SK-N-SH treated with all-trans-retinoic acid at 6 μM for 48 hours (cell line): ENCODE measurements at regions not wholly inside any gene's neighbourhood (a gene's known extent, or its start where the extent isn't known, plus 50 kb on each side); places are given as distances from the start of the nearest gene placed in this dataset.

Experiments used
- GLIS3 ChIP-seq: fragments of 250-450 bp; sonication (Bioruptor Pico); IDR thresholded peaks from 2 replicates; pipeline ENCODE4 v1.5.0; 2020; ENCODE audit warnings: mild to moderate bottlenecking, moderate library complexity
- ISL1 ChIP-seq: fragments of 250-450 bp; sonication (Bioruptor Pico); IDR thresholded peaks from 2 replicates; pipeline ENCODE4 v2.1.2; 2022; ENCODE audit warnings: mild to moderate bottlenecking, moderate library complexity
- SNAI2 ChIP-seq: fragments of 250-450 bp; sonication (Bioruptor Pico); IDR thresholded peaks from 2 replicates; pipeline ENCODE4 v1.5.0; 2020; ENCODE audit warnings: mild to moderate bottlenecking, moderate library complexity
- TOX ChIP-seq: fragments of 250-450 bp; sonication (Bioruptor Pico); IDR thresholded peaks from 2 replicates; pipeline ENCODE4 v1.8.0; 2021; ENCODE audit warnings: mild to moderate bottlenecking, moderate library complexity, borderline replicate concordance
- ZC3H10 ChIP-seq: fragments of 250-450 bp; sonication (Bioruptor Pico); IDR thresholded peaks from 2 replicates; pipeline ENCODE4 v1.5.1; 2021; ENCODE audit warnings: mild to moderate bottlenecking, moderate library complexity
- ZFP30 ChIP-seq: fragments of 450-650 bp; formaldehyde crosslinking; IDR thresholded peaks from 2 replicates; pipeline ENCODE4 v1.5.0; 2022; ENCODE audit warnings: mild to moderate bottlenecking, moderate library complexity
- ZNF70 ChIP-seq: fragments of 450-650 bp; formaldehyde crosslinking; IDR thresholded peaks from 2 replicates; pipeline ENCODE4 v1.5.0; 2020; ENCODE audit warnings: mild to moderate bottlenecking, moderate library complexity
- TF ChIP-seq, protein P1 (sequence below): fragments of 250-450 bp; sonication (Bioruptor Pico); IDR thresholded peaks from 2 replicates; pipeline ENCODE4 v1.5.1; 2020; ENCODE audit warnings: low read depth, mild to moderate bottlenecking, moderate library complexity

DNA sequence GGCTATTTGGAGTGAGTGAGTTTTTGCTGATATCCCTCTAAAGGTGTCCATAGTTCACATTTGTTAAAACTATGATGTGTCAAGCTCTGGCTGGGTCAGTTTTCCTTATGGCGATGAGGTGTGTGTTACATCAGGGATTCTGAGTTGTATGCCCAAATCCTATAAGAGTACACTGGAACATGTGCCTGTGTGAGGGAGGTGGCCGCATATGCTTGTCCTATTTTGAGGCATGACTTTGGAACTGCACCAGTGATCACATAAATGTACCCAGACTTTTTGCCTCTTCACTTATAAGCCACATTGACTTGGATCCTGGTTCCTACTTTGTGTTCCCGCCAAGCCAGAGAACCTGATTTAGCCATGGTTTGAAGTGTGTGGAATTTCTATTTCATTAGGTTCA is 140.3 kb upstream of the RXFP2 start:
- TF ChIP-seq ZFP30 (CRISPR knock-in tag) (no peak), SNAI2 (CRISPR knock-in tag) (no peak), GLIS3 (CRISPR knock-in tag) (no peak), TOX (CRISPR knock-in tag) (no peak), ISL1 (CRISPR knock-in tag) (no peak), ZNF70 (no peak), ZC3H10 (CRISPR knock-in tag) (no peak)
- TF ChIP-seq, protein P1, sequence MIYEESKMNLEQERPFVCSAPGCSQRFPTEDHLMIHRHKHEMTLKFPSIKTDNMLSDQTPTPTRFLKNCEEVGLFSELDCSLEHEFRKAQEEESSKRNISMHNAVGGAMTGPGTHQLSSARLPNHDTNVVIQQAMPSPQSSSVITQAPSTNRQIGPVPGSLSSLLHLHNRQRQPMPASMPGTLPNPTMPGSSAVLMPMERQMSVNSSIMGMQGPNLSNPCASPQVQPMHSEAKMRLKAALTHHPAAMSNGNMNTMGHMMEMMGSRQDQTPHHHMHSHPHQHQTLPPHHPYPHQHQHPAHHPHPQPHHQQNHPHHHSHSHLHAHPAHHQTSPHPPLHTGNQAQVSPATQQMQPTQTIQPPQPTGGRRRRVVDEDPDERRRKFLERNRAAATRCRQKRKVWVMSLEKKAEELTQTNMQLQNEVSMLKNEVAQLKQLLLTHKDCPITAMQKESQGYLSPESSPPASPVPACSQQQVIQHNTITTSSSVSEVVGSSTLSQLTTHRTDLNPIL (CRISPR knock-in tag) = no peak
